Endothelial cell of umbilical vein (primary cell): ENCODE measurements at regions not wholly inside any gene's neighbourhood (a gene's known extent, or its start where the extent isn't known, plus 50 kb on each side); places are given as distances from the start of the nearest gene placed in this dataset.

Source experiments
- BruUV-seq: library from RNA; stranded (reverse); fragments of 400-500 nt; replicated peaks from 2 replicates; lab custom pipeline; 2021; lab: Mats Ljungman, UMichigan
- CTCF ChIA-PET: fragments of 300-600, 350-600 bp; sonication (Branson Sonifier 250); formaldehyde crosslinking; loops from one replicate; lab custom pipeline; 2021; ENCODE audit warnings: antibody characterized with exemption, inconsistent platforms; lab: Charles Lee
- POLR2A ChIA-PET: fragments of 300-600, 350-600 bp; sonication (Branson Sonifier 250); formaldehyde crosslinking; loops from one replicate; lab custom pipeline; 2021; ENCODE audit warnings: antibody characterized with exemption, inconsistent platforms; lab: Charles Lee
- DNase-seq: peaks from one replicate; pipeline ENCODE4 v3.0.0-alpha.2; 2011; ENCODE audit warnings: low read depth, low spot score
- FAIRE-seq: peaks from 2 replicates; lab custom pipeline; 2011; peaks lifted over from hg19 to GRCh38; lab: Jason Lieb, UNC
- H2AFZ ChIP-seq: 2 replicates; pipeline ENCODE4 v1.6.0; 2012; ENCODE audit warnings: low read depth, low read length, control low read depth, inconsistent platforms
- H3K27ac ChIP-seq: 2 replicates; pipeline ENCODE4 v1.5.1; 2011; ENCODE audit warnings: low read depth, mild to moderate bottlenecking, control low read depth, low read length, moderate library complexity; ENCODE audit not compliant: insufficient read depth
- H3K27me3 ChIP-seq, 2 experiments: 2 replicates each; pipeline versions ENCODE4 v1.6.0 to v1.6.1; 2011; ENCODE audit warnings: low read length in 2 of 2, mixed read lengths in 1 of 2; ENCODE audit not compliant: control insufficient read depth in 2 of 2, insufficient read depth in 2 of 2
- H3K36me3 ChIP-seq, 2 experiments: 2 replicates in 1 of 2; 3 replicates in 1 of 2; pipeline ENCODE4 v1.5.1; 2011; ENCODE audit warnings: low read length in 2 of 2, mild to moderate bottlenecking in 1 of 2, moderate library complexity in 1 of 2; ENCODE audit not compliant: control insufficient read depth in 2 of 2, insufficient read depth in 2 of 2; ENCODE audit errors: extremely low read depth in 1 of 2
- H3K4me1 ChIP-seq: 3 replicates; pipeline ENCODE4 v1.5.1; 2011; ENCODE audit warnings: mild to moderate bottlenecking, low read length; ENCODE audit not compliant: control insufficient read depth, insufficient read depth; ENCODE audit errors: extremely low read depth
- H3K4me2 ChIP-seq: 2 replicates; pipeline ENCODE4 v1.6.1; 2011; ENCODE audit warnings: low read length, control low read depth, mixed read lengths; ENCODE audit not compliant: insufficient read depth
- H3K4me3 ChIP-seq, 3 experiments: fragments of 200-600 bp in 1 of 3; sonication (generic), shearing (Covaris generic) in 1 of 3; replicated peaks in 1 of 3; 2 replicates each; pipeline ENCODE4 v1.5.1; 2011 to 2016; ENCODE audit warnings: control low read depth in 3 of 3, low read length in 3 of 3, mild to moderate bottlenecking in 2 of 3, inconsistent platforms in 1 of 3, low read depth in 1 of 3, moderate library complexity in 1 of 3; ENCODE audit not compliant: insufficient read depth in 1 of 3
- H3K79me2 ChIP-seq: 2 replicates; pipeline ENCODE4 v1.6.0; 2012; ENCODE audit warnings: low read length, inconsistent platforms; ENCODE audit not compliant: control insufficient read depth, insufficient read depth
- H3K9ac ChIP-seq: replicated peaks from 2 replicates; pipeline ENCODE3; 2011; ENCODE audit warnings: low read length, control low read depth; ENCODE audit not compliant: insufficient read depth; ENCODE audit errors: extremely low read depth
- H3K9me1 ChIP-seq: replicated peaks from 3 replicates; pipeline ENCODE4 v1.6.0; 2011; ENCODE audit warnings: mild to moderate bottlenecking, low read length; ENCODE audit not compliant: control insufficient read depth, insufficient read depth; ENCODE audit errors: extremely low read depth
- H3K9me3 ChIP-seq: replicated peaks from 2 replicates; pipeline ENCODE4 v1.5.1; 2012; ENCODE audit warnings: low read length, inconsistent platforms; ENCODE audit not compliant: control insufficient read depth, insufficient read depth
- H4K20me1 ChIP-seq: replicated peaks from 2 replicates; pipeline ENCODE3; 2011; ENCODE audit warnings: mild to moderate bottlenecking, low read length; ENCODE audit not compliant: control insufficient read depth, insufficient read depth; ENCODE audit errors: extremely low read depth
- EZH2 ChIP-seq: IDR thresholded peaks from 2 replicates; pipeline ENCODE4 v1.6.1; 2012; ENCODE audit warnings: borderline replicate concordance, low read depth, mild to moderate bottlenecking, moderate library complexity, low read length, inconsistent platforms; ENCODE audit not compliant: severe bottlenecking
- FOS ChIP-seq: IDR thresholded peaks from 2 replicates; pipeline ENCODE4 v1.6.1; 2011; ENCODE audit warnings: mild to moderate bottlenecking, low read length, moderate library complexity, borderline replicate concordance; ENCODE audit not compliant: insufficient read depth
- GATA2 ChIP-seq: IDR thresholded peaks from 2 replicates; pipeline ENCODE4 v1.7.0; 2011; ENCODE audit warnings: low read depth, mild to moderate bottlenecking, moderate library complexity, mixed read lengths, low read length; ENCODE audit not compliant: insufficient read length, insufficient read depth
- JUN ChIP-seq: IDR thresholded peaks from 2 replicates; pipeline ENCODE4 v1.6.1; 2011; ENCODE audit warnings: borderline replicate concordance, low read depth; ENCODE audit not compliant: insufficient read length, insufficient read depth
- MYC ChIP-seq: IDR thresholded peaks from one replicate; pipeline ENCODE4 v1.6.1; 2011; ENCODE audit warnings: mild to moderate bottlenecking, low read depth, low read length
- POLR2A ChIP-seq: IDR thresholded peaks from 2 replicates; pipeline ENCODE4 v1.6.1; 2012; ENCODE audit warnings: low read depth, mild to moderate bottlenecking, control low read depth, low read length
- POLR2AphosphoS5 ChIP-seq: IDR thresholded peaks from 2 replicates; pipeline ENCODE4 v1.6.1; 2012; ENCODE audit warnings: low read depth, mild to moderate bottlenecking, control low read depth, low read length, moderate library complexity; ENCODE audit not compliant: insufficient read depth
- dilution Hi-C: fragments of 300-500 bp; cut with MboI; formaldehyde crosslinking; loops from one replicate; pipeline ENCODE4 v1.15.0; 2019; ENCODE audit warnings: low sequenced_read_pairs; ENCODE audit not compliant: extremely low pct_ligation_motif_present
- intact Hi-C: fragments of 100-400 bp; cut with micrococcal nuclease; formaldehyde crosslinking; loops from one replicate; pipeline ENCODE4 v1.10.0; 2022
- TF ChIP-seq, protein P1 (sequence below), 2 donors: IDR thresholded peaks; 1 replicate in 1 of 2; 2 replicates in 1 of 2; pipeline ENCODE4 v1.5.1; 2011; ENCODE audit warnings: low read length in 2 of 2, mild to moderate bottlenecking in 2 of 2, moderate library complexity in 2 of 2, control low read depth in 1 of 2, inconsistent platforms in 1 of 2, low read depth in 1 of 2; ENCODE audit not compliant: insufficient read depth in 1 of 2; ENCODE audit errors: extremely low read depth in 1 of 2
- TF ChIP-seq, protein P2 (sequence below): IDR thresholded peaks from 2 replicates; pipeline ENCODE4 v1.6.1; 2011; ENCODE audit not compliant: insufficient read depth, insufficient read length

DNA sequence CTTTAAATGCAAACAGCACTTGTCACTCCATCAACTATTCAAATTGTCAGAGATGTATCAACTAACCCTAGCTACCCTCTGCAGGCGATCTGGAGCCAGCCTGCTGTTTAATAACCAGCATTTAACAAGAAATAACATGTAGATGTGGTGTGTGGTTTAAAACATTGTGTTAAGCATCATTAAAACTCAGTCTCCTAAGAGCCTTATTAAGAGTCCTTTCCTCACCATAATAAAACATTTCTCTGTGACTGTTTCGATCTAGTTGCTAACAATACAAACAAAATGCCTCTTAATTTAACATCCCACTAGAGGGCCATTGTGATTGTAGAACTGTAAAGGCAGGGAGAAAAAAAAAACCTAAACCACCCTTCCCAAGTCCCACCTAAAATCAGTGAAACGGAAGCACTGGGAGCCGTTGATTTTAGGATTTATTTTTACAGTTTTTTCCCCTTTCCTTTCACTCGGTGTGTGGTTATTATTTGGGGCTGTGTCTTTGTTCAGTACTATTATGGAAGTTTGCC lies 708.6 kb downstream of the C4orf33 start:
- H3K4me2 ChIP-seq = no peak overlapping the region
- H3K79me2 ChIP-seq = no peaks in the 10 kb centered on the region
- H3K9me1 ChIP-seq = no peaks in the 10 kb centered on the region
- TF ChIP-seq, protein P1, sequence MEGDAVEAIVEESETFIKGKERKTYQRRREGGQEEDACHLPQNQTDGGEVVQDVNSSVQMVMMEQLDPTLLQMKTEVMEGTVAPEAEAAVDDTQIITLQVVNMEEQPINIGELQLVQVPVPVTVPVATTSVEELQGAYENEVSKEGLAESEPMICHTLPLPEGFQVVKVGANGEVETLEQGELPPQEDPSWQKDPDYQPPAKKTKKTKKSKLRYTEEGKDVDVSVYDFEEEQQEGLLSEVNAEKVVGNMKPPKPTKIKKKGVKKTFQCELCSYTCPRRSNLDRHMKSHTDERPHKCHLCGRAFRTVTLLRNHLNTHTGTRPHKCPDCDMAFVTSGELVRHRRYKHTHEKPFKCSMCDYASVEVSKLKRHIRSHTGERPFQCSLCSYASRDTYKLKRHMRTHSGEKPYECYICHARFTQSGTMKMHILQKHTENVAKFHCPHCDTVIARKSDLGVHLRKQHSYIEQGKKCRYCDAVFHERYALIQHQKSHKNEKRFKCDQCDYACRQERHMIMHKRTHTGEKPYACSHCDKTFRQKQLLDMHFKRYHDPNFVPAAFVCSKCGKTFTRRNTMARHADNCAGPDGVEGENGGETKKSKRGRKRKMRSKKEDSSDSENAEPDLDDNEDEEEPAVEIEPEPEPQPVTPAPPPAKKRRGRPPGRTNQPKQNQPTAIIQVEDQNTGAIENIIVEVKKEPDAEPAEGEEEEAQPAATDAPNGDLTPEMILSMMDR (IDR thresholded peaks at IDR 0.05; ENCODE audit: extremely low read depth in 1 of 2, insufficient read depth in 1 of 2, low read depth in 1 of 2, low read length in 2 of 2) = no peak
- TF ChIP-seq FOS = no peak
- no peak for TF ChIP-seq POLR2AphosphoS5
- no peak for TF ChIP-seq JUN
- no peak for TF ChIP-seq MYC
- TF ChIP-seq, protein P2, sequence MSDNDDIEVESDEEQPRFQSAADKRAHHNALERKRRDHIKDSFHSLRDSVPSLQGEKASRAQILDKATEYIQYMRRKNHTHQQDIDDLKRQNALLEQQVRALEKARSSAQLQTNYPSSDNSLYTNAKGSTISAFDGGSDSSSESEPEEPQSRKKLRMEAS = no peak
- TF ChIP-seq POLR2A = no peak
- no peak for TF ChIP-seq EZH2
- no peak for TF ChIP-seq GATA2
- dilution Hi-C loops = no loop called here
- no peak overlapping the region for H3K4me3 ChIP-seq
- H3K9me3 ChIP-seq = no peaks in the 10 kb centered on the region
- no peaks in the 10 kb centered on the region for H4K20me1 ChIP-seq
- DNase-seq (no peak), FAIRE-seq (no peak)
- no peak overlapping the region for H3K27ac ChIP-seq
- CTCF ChIA-PET = no interaction called here
- no peaks in the 10 kb centered on the region for H3K4me1 ChIP-seq
- no TSS peak for BruUV-seq
- H3K27me3 ChIP-seq = no peaks in the 10 kb centered on the region
- POLR2A ChIA-PET = no interaction called here
- intact Hi-C loops = no loop called here
- no peaks in the 10 kb centered on the region for H3K36me3 ChIP-seq
- H3K9ac ChIP-seq = no peak overlapping the region
- H2AFZ ChIP-seq = no peak overlapping the region
